Heart right ventricle (tissue), 16 donors: ENCODE measurements at regions not wholly inside any gene's neighbourhood (a gene's known extent, or its start where the extent isn't known, plus 50 kb on each side); places are given as distances from the start of the nearest gene placed in this dataset.

Source experiments
- ATAC-seq, 8 donors: fragments of 200-7000 bp; cut with Tn5 transposase; one replicate each; pipeline ENCODE4 v1.9.1; 2020; ENCODE audit warnings: mild to moderate bottlenecking in 8 of 8, moderate library complexity in 8 of 8, moderate number of reproducible peaks in 1 of 8
- DNase-seq, 2 donors: peaks; one replicate each; pipeline ENCODE4 v3.0.0-alpha.2; 2020
- H3K27ac ChIP-seq, 10 donors: fragments of 200-600 bp; sonication (generic) in 2 of 10; one replicate each; pipeline versions ENCODE4 v1.5.0 to v1.8.0; 2020 to 2022; ENCODE audit warnings: mild to moderate bottlenecking in 3 of 10
- H3K27me3 ChIP-seq, 7 donors: fragments of 200-600 bp; one replicate each; pipeline ENCODE4 v1.8.0; 2021 to 2022; ENCODE audit warnings: mild to moderate bottlenecking in 2 of 7
- H3K36me3 ChIP-seq, 9 donors: fragments of 200-600 bp; sonication (generic) in 1 of 9; one replicate each; pipeline versions ENCODE4 v1.5.0 to v1.8.0; 2020 to 2022; ENCODE audit warnings: mild to moderate bottlenecking in 2 of 9
- H3K4me1 ChIP-seq, 9 donors: fragments of 200-600 bp; sonication (generic) in 1 of 9; one replicate each; pipeline versions ENCODE4 v1.5.0 to v1.8.0; 2020 to 2022; ENCODE audit warnings: mild to moderate bottlenecking in 4 of 9
- H3K4me3 ChIP-seq, 10 donors: fragments of 200-600 bp; sonication (generic) in 2 of 10; one replicate each; pipeline versions ENCODE4 v1.5.0 to v1.8.0; 2020 to 2022; ENCODE audit warnings: mild to moderate bottlenecking in 7 of 10, moderate library complexity in 2 of 10
- H3K9me3 ChIP-seq, 11 donors: fragments of 200-600 bp in 10 of 11; sonication (generic) in 2 of 11; one replicate each; pipeline versions ENCODE4 v1.5.0 to v1.8.0; 2013 to 2022; ENCODE audit warnings: mild to moderate bottlenecking in 2 of 11, control low read depth in 1 of 11, moderate library complexity in 1 of 11
- CTCF ChIP-seq, 9 donors: fragments of 200-600 bp; sonication (generic) in 2 of 9; IDR thresholded peaks; one replicate each; pipeline versions ENCODE4 v1.5.0 to v1.8.0; 2021 to 2022; ENCODE audit warnings: antibody characterized with exemption in 9 of 9, mild to moderate bottlenecking in 5 of 9, moderate library complexity in 1 of 9
- WGBS, 2 donors: extraction: QIAGEN DNeasy Blood & Tissue Kit; methylation state at CpG; one replicate each; pipeline ENCODE4 v1.1.7; 2013; ENCODE audit warnings: inconsistent platforms in 1 of 2; 5-methylcytosine and 5-hydroxymethylcytosine counted together
- intact Hi-C, 10 donors: fragments of 100-400 bp; cut with DNase I; formaldehyde crosslinking; loops; one replicate each; pipeline versions ENCODE4 v1.11.1 to v1.14.2; 2022
- donor health status: Arrhythmogenic right ventricular cardiomyopathy.
- donor health status: ischemic (EF 13 %, LVEDD 7.1; RV severe dilation, severe dysfunction).
- donor health status: healthy with polysubstance abuse.
- donor health status: DM: no; HTN: yes; CAD: no.
- donor health status: DM: no; HTN: no; CAD: no.
- donor health status: ischemic (EF 25% LVEDD 6.9; RV normal size, moderate dysfunction).
- donor health status: ischemic (EF 25% LVEDD 5.7; RV mildly dilated, moderate dysfunction).
- donor health status: healthy.
- donor health status: DM: yes; HTN: yes; CAD: no.
- donor health status: Ischemic cardiomyopathy.
- donor health status: ischemic (EF 35%, LVEDD 5.7; RV mildly dilated, moderate dysfunction).
- donor health status: nonischemic (EF 11% LVEDD 7.7; RV severe dilation, severe dysfunction).
- donor health status: DM: yes; HTN: yes; CAD: no.
- donor health status: PGD.
- donor health status: ischemic (EF 29% LVEDD 5.4; RV normal size, mild dysfunction).
- donor health status: nonischemic (EF 23%, LVEDD 6.1; RV moderate dilation, normal function).

- Histone ChIP-seq H3K27me3 (no peaks in the 10 kb centered on the region), H3K36me3 (no peaks in the 10 kb centered on the region), H3K4me1 (no peaks in the 10 kb centered on the region), H3K9me3 (peaks cover 0 to 8% (median 0%) of the 10 kb centered on the region in 11 donors), H3K4me3 (no peak overlapping the region), H3K27ac (no peak overlapping the region)
- WGBS, 2 donors, result 85 to 95% methylated on average over 2 of the region's 2 CpGs
- intact Hi-C loops, result no loop called here
- no peak for DNase-seq
- ATAC-seq, result no peak
- no peak for TF ChIP-seq CTCF (IDR thresholded peaks at IDR 0.05)
Observed at GRCh38 chr4:156241896-156242295, 288.2 kb upstream of the CTSO start.

DNA sequence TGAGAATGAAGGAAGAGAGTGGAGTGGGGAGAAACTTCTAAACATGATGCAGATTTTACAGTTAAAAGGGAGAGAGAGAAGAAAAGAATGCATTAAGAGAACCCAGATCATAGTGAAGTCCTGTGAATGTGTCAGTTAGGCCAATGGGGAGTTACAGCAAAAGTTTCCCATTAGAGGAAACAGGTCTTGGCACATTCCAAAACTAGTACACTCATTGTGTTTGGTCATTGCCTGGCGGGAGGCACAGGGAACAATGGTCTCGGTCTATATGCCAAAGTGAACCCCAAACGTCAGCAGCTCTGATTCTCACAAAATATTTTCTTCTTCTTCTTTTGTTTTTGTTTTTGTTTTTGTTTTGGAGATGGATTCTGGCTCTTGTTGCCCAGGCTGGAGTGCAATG lies 284.5 kb upstream of the CTSO start:
- H3K27me3 ChIP-seq, result no peaks in the 10 kb centered on the region
- no peak for ATAC-seq
- no peaks in the 10 kb centered on the region for H3K36me3 ChIP-seq
- no peak for DNase-seq
- intact Hi-C loops, result no loop called here
- H3K9me3 ChIP-seq, result no peaks in the 10 kb centered on the region
- no peak for TF ChIP-seq CTCF (IDR thresholded peaks at IDR 0.05)
- H3K27ac ChIP-seq, result no peak overlapping the region
- H3K4me3 ChIP-seq, result no peak overlapping the region
- 64 to 87% methylated on average over 3 of the region's 3 CpGs for WGBS, 2 donors
- no peaks in the 10 kb centered on the region for H3K4me1 ChIP-seq

DNA sequence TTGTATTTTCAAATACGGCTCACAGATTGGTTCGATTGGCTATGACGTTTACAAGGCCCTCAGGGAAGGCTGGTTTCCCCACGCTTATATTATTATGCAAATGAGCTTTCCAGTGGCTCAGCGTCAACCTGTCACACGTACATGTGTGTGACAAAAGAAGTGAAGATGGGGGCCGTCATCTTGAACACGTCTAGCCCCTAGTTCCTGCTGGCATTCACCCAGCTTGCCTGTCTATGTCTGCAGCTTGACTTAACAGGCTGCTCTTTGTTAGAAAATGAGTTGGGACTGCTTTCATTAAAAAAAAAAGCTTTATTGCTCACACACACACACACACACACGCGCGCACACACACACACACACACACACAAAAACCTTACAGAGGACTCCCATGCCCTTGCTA lies 283.6 kb upstream of the CTSO start:
- H3K27me3 ChIP-seq, result no peaks in the 10 kb centered on the region
- ATAC-seq, result no peak
- TF ChIP-seq CTCF (IDR thresholded peaks at IDR 0.05), result no peak

DNA sequence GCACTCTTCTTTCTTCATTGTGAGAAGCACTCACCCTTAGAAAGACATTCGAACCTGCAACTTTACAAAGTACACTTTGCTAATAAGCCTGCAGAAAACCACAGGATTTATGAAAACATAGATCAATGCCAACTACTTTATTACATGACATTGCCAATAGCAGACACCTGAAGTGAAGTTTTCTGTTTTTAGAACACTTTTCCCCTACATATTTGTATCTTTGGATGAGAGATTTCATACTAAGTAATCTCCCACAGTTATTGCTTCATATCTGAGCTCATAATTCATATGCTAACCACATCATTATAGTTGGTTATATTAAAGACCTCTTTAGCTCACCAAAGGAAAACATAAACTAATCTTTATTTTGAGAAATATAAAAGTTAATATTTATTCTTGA lies 276.5 kb upstream of the CTSO start:
- no peaks in the 10 kb centered on the region for H3K4me1 ChIP-seq

More for the DNA sequence above, 283.6 kb upstream of the CTSO start:
- no peaks in the 10 kb centered on the region for H3K36me3 ChIP-seq
- intact Hi-C loops, result no loop called here
- no peaks in the 10 kb centered on the region for H3K9me3 ChIP-seq
- H3K4me1 ChIP-seq, result no peaks in the 10 kb centered on the region
- 55 to 64% methylated on average over 11 of the region's 11 CpGs for WGBS, 2 donors
- H3K27ac ChIP-seq, result no peak overlapping the region
- H3K4me3 ChIP-seq, result no peak overlapping the region
- DNase-seq, result no peak

More for the DNA sequence above, 276.5 kb upstream of the CTSO start:
- ATAC-seq (no peak), DNase-seq (no peak)
- Histone ChIP-seq H3K36me3 (no peaks in the 10 kb centered on the region), H3K27me3 (no peaks in the 10 kb centered on the region), H3K9me3 (no peaks in the 10 kb centered on the region), H3K4me3 (no peak overlapping the region), H3K27ac (no peak overlapping the region)
- TF ChIP-seq CTCF (IDR thresholded peaks at IDR 0.05), result no peak
- intact Hi-C loops, result no loop called here
- 80 to 81% methylated on average over 1 of the region's 1 CpG for whole genome bisulfite sequencing, 2 donors
